ENCODE measurements at regions not wholly inside any gene's neighbourhood (a gene's known extent, or its start where the extent isn't known, plus 50 kb on each side); places are given as distances from the start of the nearest gene placed in this dataset.

GRCh38 chr7:41590986-41591385 lies 111.9 kb downstream of the INHBA start:
- no peaks in the 10 kb centered on the region for H3K4me1 ChIP-seq (ENCODE audit: control insufficient read depth, insufficient read depth, low read length)
- no peak overlapping the region for H3K27ac Mint-ChIP-seq
- 95% methylated on average over 1 of the region's 1 CpG; no CpG with 5 or more reads in 1 of the 2 experiments for WGBS, 2 experiments (ENCODE audit: insufficient coverage in 1 of 2, insufficient read length in 1 of 2)

GRCh38 chr7:41588341-41588740 lies 114.5 kb downstream of the INHBA start:
- TF ChIP-seq CTCF (conservative IDR thresholded peaks at IDR 0.05): no peak
- Histone ChIP-seq H3K27me3 (ENCODE audit: control insufficient read depth, insufficient read depth, low read length, poor library complexity, severe bottlenecking) (no peaks in the 10 kb centered on the region), H3K27ac (ENCODE audit: low read depth, low read length) (no peak overlapping the region), H3K4me3 (ENCODE audit: low read length) (no peak overlapping the region), H3K9ac (ENCODE audit: extremely low read depth, low read length, poor library complexity, severe bottlenecking) (no peak overlapping the region), H3K4me1 (ENCODE audit: control insufficient read depth, insufficient read depth, low read length) (no peaks in the 10 kb centered on the region), H3K9me3 (ENCODE audit: control insufficient read depth, low read length) (no peaks in the 10 kb centered on the region), H3K36me3 (ENCODE audit: control insufficient read depth, insufficient read depth, low read length) (no peaks in the 10 kb centered on the region)
- H3K36me3 Mint-ChIP-seq (ENCODE audit: low read depth): no peaks in the 10 kb centered on the region
- H3K27me3 Mint-ChIP-seq (ENCODE audit: insufficient read depth): no peaks in the 10 kb centered on the region
- WGBS, 2 experiments (ENCODE audit: insufficient coverage in 1 of 2, insufficient read length in 1 of 2): 96 to 98% methylated on average over 3 to 5 of the region's 5 CpGs
- H3K9me3 Mint-ChIP-seq: no peaks in the 10 kb centered on the region
- DNase-seq: no peak
- peaks cover 7% of the 10 kb centered on the region for H3K4me1 Mint-ChIP-seq
- H3K27ac Mint-ChIP-seq: no peak overlapping the region
- H3K4me3 Mint-ChIP-seq: no peak overlapping the region

More at GRCh38 chr7:41590986-41591385, 111.9 kb downstream of the INHBA start:
- DNase-seq: no peak
- no peaks in the 10 kb centered on the region for H3K27me3 ChIP-seq (ENCODE audit: control insufficient read depth, insufficient read depth, low read length, poor library complexity, severe bottlenecking)
- Mint-ChIP-seq H3K4me1 (peaks cover 7% of the 10 kb centered on the region), H3K4me3 (no peak overlapping the region), H3K9me3 (no peaks in the 10 kb centered on the region), H3K27me3 (ENCODE audit: insufficient read depth) (no peaks in the 10 kb centered on the region), H3K36me3 (ENCODE audit: low read depth) (no peaks in the 10 kb centered on the region)
- TF ChIP-seq CTCF (conservative IDR thresholded peaks at IDR 0.05): no peak
- no peak overlapping the region for H3K4me3 ChIP-seq (ENCODE audit: low read length)
- H3K27ac ChIP-seq (ENCODE audit: low read depth, low read length): no peak overlapping the region
- no peak overlapping the region for H3K9ac ChIP-seq (ENCODE audit: extremely low read depth, low read length, poor library complexity, severe bottlenecking)
- no peaks in the 10 kb centered on the region for H3K9me3 ChIP-seq (ENCODE audit: control insufficient read depth, low read length)
- H3K36me3 ChIP-seq (ENCODE audit: control insufficient read depth, insufficient read depth, low read length): no peaks in the 10 kb centered on the region

- no peak overlapping the region for H3K9ac ChIP-seq (ENCODE audit: extremely low read depth, low read length, poor library complexity, severe bottlenecking)
- H3K4me1 Mint-ChIP-seq: no peaks in the 10 kb centered on the region
- H3K27me3 Mint-ChIP-seq (ENCODE audit: insufficient read depth): no peaks in the 10 kb centered on the region
- no peaks in the 10 kb centered on the region for H3K36me3 Mint-ChIP-seq (ENCODE audit: low read depth)
- WGBS, 2 experiments (ENCODE audit: insufficient coverage in 1 of 2, insufficient read length in 1 of 2): 90% methylated on average over 3 of the region's 3 CpGs; no CpG with 5 or more reads in 1 of the 2 experiments
- H3K4me3 ChIP-seq (ENCODE audit: low read length): no peak overlapping the region
- H3K27me3 ChIP-seq (ENCODE audit: control insufficient read depth, insufficient read depth, low read length, poor library complexity, severe bottlenecking): no peaks in the 10 kb centered on the region
- H3K36me3 ChIP-seq (ENCODE audit: control insufficient read depth, insufficient read depth, low read length): no peaks in the 10 kb centered on the region
- no peaks in the 10 kb centered on the region for H3K9me3 ChIP-seq (ENCODE audit: control insufficient read depth, low read length)
- H3K4me1 ChIP-seq (ENCODE audit: control insufficient read depth, insufficient read depth, low read length): no peaks in the 10 kb centered on the region
- H3K27ac ChIP-seq (ENCODE audit: low read depth, low read length): no peak overlapping the region
- H3K27ac Mint-ChIP-seq: no peak overlapping the region
- H3K9me3 Mint-ChIP-seq: no peaks in the 10 kb centered on the region
- H3K4me3 Mint-ChIP-seq: no peak overlapping the region
- TF ChIP-seq CTCF (conservative IDR thresholded peaks at IDR 0.05): no peak
- no peak for DNase-seq
These were observed 115.8 kb downstream of the INHBA start for GRCh38 chr7:41586931-41587640.
